Adrenal gland (tissue), 5 donors: ENCODE measurements at regions not wholly inside any gene's neighbourhood (a gene's known extent, or its start where the extent isn't known, plus 50 kb on each side); places are given as distances from the start of the nearest gene placed in this dataset.

Source experiments
- POLR2A ChIP-seq, 2 donors: fragments of 450-650 bp; IDR thresholded peaks; one replicate each; pipeline ENCODE4 v1.6.1; 2017; ENCODE audit warnings: antibody characterized with exemption in 2 of 2, mild to moderate bottlenecking in 2 of 2, moderate library complexity in 1 of 2
- TF ChIP-seq, protein P1 (sequence below), 6 experiments: fragments of 450-650 bp in 4 of 6; fragments of 200-600 bp in 2 of 6; sonication (generic) in 1 of 6; IDR thresholded peaks; 1 replicate in 5 of 6; 2 replicates in 1 of 6; pipeline versions ENCODE4 v1.5.1 to v1.8.0; 2016 to 2021; ENCODE audit warnings: antibody characterized with exemption in 6 of 6, mild to moderate bottlenecking in 2 of 6, moderate library complexity in 1 of 6
- donor health status: DM: no; HTN: no; CAD: no.

DNA sequence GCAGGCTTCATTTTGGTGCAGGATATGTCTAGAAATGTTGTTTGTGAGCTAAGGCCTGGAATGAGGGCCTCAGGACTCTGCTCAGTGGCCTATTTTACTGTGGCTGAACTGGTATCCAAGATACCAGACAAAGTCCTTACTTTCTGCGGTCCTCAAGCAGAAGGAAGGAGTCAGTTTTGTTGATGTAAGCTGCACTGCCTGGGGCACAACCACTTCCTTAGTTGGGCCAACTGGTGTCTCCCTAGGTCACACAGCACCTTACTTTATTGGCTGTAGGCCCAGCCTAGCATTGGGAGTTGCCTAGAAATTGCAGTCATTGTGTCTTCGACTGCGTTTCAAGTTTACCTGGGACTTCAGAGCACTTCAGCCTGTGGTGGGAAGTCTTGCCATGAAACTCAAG is 1322.7 kb downstream of the AMY1C start:
- TF ChIP-seq POLR2A (IDR thresholded peaks at IDR 0.05): no peak
- TF ChIP-seq, protein P1, sequence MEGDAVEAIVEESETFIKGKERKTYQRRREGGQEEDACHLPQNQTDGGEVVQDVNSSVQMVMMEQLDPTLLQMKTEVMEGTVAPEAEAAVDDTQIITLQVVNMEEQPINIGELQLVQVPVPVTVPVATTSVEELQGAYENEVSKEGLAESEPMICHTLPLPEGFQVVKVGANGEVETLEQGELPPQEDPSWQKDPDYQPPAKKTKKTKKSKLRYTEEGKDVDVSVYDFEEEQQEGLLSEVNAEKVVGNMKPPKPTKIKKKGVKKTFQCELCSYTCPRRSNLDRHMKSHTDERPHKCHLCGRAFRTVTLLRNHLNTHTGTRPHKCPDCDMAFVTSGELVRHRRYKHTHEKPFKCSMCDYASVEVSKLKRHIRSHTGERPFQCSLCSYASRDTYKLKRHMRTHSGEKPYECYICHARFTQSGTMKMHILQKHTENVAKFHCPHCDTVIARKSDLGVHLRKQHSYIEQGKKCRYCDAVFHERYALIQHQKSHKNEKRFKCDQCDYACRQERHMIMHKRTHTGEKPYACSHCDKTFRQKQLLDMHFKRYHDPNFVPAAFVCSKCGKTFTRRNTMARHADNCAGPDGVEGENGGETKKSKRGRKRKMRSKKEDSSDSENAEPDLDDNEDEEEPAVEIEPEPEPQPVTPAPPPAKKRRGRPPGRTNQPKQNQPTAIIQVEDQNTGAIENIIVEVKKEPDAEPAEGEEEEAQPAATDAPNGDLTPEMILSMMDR (IDR thresholded peaks at IDR 0.05): no peak
